Epithelial cell of esophagus (primary cell): ENCODE measurements at regions not wholly inside any gene's neighbourhood (a gene's known extent, or its start where the extent isn't known, plus 50 kb on each side); places are given as distances from the start of the nearest gene placed in this dataset.

Experiments
- DNase-seq: peaks from one replicate; pipeline ENCODE4 v3.0.0; 2010; ENCODE audit warnings: low read depth
- H3K4me3 ChIP-seq: 2 replicates; pipeline ENCODE4 v1.5.1; 2011; ENCODE audit warnings: mild to moderate bottlenecking, low read length, control low read depth
- TF ChIP-seq, protein P1 (sequence below): IDR thresholded peaks from 2 replicates; pipeline ENCODE4 v1.5.1; 2011; ENCODE audit warnings: low read depth, mild to moderate bottlenecking, low read length, control low read depth, inconsistent platforms; ENCODE audit not compliant: insufficient read depth; ENCODE audit errors: missing control alignments

GRCh38 chr5:4802044-4802443, 338.1 kb upstream of the ADAMTS16 start:
- H3K4me3 ChIP-seq: no peak overlapping the region
- TF ChIP-seq, protein P1, sequence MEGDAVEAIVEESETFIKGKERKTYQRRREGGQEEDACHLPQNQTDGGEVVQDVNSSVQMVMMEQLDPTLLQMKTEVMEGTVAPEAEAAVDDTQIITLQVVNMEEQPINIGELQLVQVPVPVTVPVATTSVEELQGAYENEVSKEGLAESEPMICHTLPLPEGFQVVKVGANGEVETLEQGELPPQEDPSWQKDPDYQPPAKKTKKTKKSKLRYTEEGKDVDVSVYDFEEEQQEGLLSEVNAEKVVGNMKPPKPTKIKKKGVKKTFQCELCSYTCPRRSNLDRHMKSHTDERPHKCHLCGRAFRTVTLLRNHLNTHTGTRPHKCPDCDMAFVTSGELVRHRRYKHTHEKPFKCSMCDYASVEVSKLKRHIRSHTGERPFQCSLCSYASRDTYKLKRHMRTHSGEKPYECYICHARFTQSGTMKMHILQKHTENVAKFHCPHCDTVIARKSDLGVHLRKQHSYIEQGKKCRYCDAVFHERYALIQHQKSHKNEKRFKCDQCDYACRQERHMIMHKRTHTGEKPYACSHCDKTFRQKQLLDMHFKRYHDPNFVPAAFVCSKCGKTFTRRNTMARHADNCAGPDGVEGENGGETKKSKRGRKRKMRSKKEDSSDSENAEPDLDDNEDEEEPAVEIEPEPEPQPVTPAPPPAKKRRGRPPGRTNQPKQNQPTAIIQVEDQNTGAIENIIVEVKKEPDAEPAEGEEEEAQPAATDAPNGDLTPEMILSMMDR: no peak
- no peak for DNase-seq

GRCh38 chr5:4804691-4805360, 335.3 kb upstream of the ADAMTS16 start:
- DNase-seq: no peak
- TF ChIP-seq, protein P1: no peak
- no peak overlapping the region for H3K4me3 ChIP-seq

- no peak overlapping the region for H3K4me3 ChIP-seq
- TF ChIP-seq, protein P1: no peak
- no peak for DNase-seq
Observed at GRCh38 chr5:4815002-4815401, 325.1 kb upstream of the ADAMTS16 start.

DNA sequence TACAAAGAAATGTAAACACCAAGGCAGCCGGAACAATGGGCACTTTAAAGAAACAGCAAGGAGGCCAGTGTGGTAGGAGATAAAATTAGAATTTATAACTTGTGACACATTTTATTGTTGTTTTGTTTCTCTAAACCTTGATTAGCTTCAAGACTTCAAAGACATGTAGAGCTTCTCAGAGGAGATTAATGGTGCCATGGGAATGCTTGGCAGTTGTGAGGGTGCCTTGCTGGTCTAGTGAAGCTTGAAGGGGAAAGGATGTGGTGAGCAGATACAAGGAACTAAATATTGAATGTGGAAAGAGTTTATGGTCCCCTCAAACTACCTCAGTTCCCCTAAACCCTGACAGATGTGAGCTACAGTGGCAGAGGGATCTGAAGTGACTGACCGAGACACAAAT, 322.4 kb upstream of the ADAMTS16 start:
- H3K4me3 ChIP-seq: no peak overlapping the region
- DNase-seq: no peak
- TF ChIP-seq, protein P1: no peak

DNA sequence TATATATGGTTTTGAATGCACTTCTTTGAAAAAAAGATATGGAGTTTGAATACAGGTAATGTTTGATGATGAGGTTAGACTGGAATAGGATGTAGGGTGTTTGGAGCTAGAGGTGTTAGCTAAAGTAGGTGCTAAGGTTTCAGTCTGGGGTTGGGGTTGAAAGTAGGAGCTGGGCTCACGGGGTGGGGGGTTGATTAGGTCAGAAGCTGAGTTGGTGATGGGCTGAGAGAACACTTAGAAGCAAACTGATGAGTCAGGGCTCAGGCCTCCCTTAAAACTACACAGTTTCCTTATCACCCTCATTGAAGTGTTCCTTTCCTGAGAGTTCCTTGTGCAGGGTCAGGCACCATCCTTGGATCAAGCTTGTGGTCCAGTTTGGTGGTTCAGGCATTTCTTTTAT, 308.8 kb upstream of the ADAMTS16 start:
- TF ChIP-seq, protein P1: no peak
- DNase-seq: no peak
- no peak overlapping the region for H3K4me3 ChIP-seq

- no peak for DNase-seq
- no peak overlapping the region for H3K4me3 ChIP-seq
- TF ChIP-seq, protein P1: no peak
Observed at GRCh38 chr5:4832471-4832870, 307.7 kb upstream of the ADAMTS16 start.

DNA sequence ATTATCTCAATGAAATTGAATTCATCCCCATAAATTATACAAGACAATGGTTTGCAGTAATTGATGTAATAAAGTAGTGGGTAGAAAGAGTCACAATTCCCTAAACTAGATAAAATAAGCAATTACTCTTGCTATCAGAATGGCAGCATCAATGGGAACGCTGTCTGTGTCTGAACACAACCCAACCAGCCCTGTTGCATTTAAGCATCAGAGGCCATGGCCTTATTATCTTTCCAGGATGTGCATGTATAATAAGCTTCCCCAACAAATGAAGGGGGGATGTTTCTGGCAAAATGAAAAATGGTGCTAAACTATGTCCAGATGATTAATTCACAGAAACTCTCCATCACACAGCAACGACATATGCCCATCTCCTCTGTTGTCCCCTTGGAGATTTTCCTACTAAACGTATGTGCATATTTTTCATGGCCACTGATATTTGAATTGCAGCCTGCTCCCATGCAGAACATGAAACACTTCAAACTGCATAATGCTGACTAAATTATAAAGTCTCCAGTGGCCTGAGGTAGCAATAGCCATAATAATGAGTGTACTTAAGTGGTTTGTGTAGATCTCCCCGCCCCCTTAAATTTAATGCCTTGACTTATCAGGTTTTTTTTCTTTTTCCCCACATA, 306.9 kb upstream of the ADAMTS16 start:
- no peak overlapping the region for H3K4me3 ChIP-seq
- TF ChIP-seq, protein P1: no peak
- no peak for DNase-seq
